Upper lobe of right lung (tissue), 1 donor: ENCODE measurements at regions not wholly inside any gene's neighbourhood (a gene's known extent, or its start where the extent isn't known, plus 50 kb on each side); places are given as distances from the start of the nearest gene placed in this dataset.
A peak's percentile ranks its signal among the peaks of the same experiment; 100 is the strongest.

Experiments
- ATAC-seq: fragments of 200-7000 bp; cut with Tn5 transposase; one replicate; pipeline ENCODE4 v1.9.1; 2020; ENCODE audit warnings: mild to moderate bottlenecking, moderate library complexity
- DNase-seq: peaks from one replicate; pipeline ENCODE4 v3.0.0-alpha.2; 2020
- H3K27ac ChIP-seq: fragments of 200-600 bp; one replicate; pipeline ENCODE4 v1.8.0; 2022
- H3K27me3 ChIP-seq: fragments of 200-600 bp; one replicate; pipeline ENCODE4 v1.8.0; 2022; ENCODE audit warnings: mild to moderate bottlenecking
- H3K36me3 ChIP-seq: fragments of 200-600 bp; one replicate; pipeline ENCODE4 v1.8.0; 2022
- H3K4me1 ChIP-seq: fragments of 200-600 bp; one replicate; pipeline ENCODE4 v1.8.0; 2022
- H3K4me3 ChIP-seq: fragments of 200-600 bp; one replicate; pipeline ENCODE4 v1.8.0; 2022; ENCODE audit warnings: mild to moderate bottlenecking
- H3K9me3 ChIP-seq: fragments of 200-600 bp; one replicate; pipeline ENCODE4 v1.8.0; 2022
- CTCF ChIP-seq: fragments of 200-600 bp; IDR thresholded peaks from one replicate; pipeline ENCODE4 v1.8.0; 2022; ENCODE audit warnings: antibody characterized with exemption
- intact Hi-C: fragments of 100-400 bp; cut with DNase I; formaldehyde crosslinking; loops from one replicate; pipeline ENCODE4 v1.11.0; 2022
- donor health status: DM: no; HTN: yes; CAD: no; lungs with severe emphysema.

GRCh38 chr1:221611656-221612046 is 130.2 kb downstream of the DUSP10 start:
- DNase-seq = no peak
- Histone ChIP-seq H3K27ac (peak overlapping the region; percentile 19), H3K27me3 (no peaks in the 10 kb centered on the region), H3K36me3 (no peaks in the 10 kb centered on the region), H3K4me3 (no peak overlapping the region), H3K4me1 (no peaks in the 10 kb centered on the region), H3K9me3 (no peaks in the 10 kb centered on the region)
- intact Hi-C loops = no loop called here
- no peak for TF ChIP-seq CTCF
- no peak for ATAC-seq

- intact Hi-C loops = no loop called here
- TF ChIP-seq CTCF = no peak
- Histone ChIP-seq H3K27me3 (no peaks in the 10 kb centered on the region), H3K4me1 (no peaks in the 10 kb centered on the region), H3K9me3 (no peaks in the 10 kb centered on the region), H3K4me3 (no peak overlapping the region), H3K27ac (peak overlapping the region; percentile 19), H3K36me3 (no peaks in the 10 kb centered on the region)
- DNase-seq (no peak), ATAC-seq (peak; percentile 68)
Observed at GRCh38 chr1:221612047-221612777, 129.7 kb downstream of the DUSP10 start.

- no peaks in the 10 kb centered on the region for H3K27me3 ChIP-seq
- no peak overlapping the region for H3K27ac ChIP-seq
- intact Hi-C loops = loop anchor here (5.0 kb wide), 1 partner anchor 133 kb away; no protein-coding TSS in a partner anchor
- H3K4me1 ChIP-seq = no peaks in the 10 kb centered on the region
- no peak for TF ChIP-seq CTCF
- DNase-seq (no peak), ATAC-seq (no peak)
- H3K36me3 ChIP-seq = no peaks in the 10 kb centered on the region
- no peaks in the 10 kb centered on the region for H3K9me3 ChIP-seq
- no peak overlapping the region for H3K4me3 ChIP-seq
Observed at GRCh38 chr1:221620437-221621384, 121.2 kb downstream of the DUSP10 start.

- Histone ChIP-seq H3K27ac (no peak overlapping the region), H3K27me3 (no peaks in the 10 kb centered on the region), H3K4me3 (no peak overlapping the region), H3K9me3 (no peaks in the 10 kb centered on the region), H3K4me1 (no peaks in the 10 kb centered on the region), H3K36me3 (no peaks in the 10 kb centered on the region)
- ATAC-seq = no peak
- no peak for DNase-seq
- intact Hi-C loops = loop anchor here (5.0 kb wide), 1 partner anchor 134 kb away; no protein-coding TSS in a partner anchor
- TF ChIP-seq CTCF = no peak
Observed at GRCh38 chr1:221621683-221622082, 120.2 kb downstream of the DUSP10 start.

DNA sequence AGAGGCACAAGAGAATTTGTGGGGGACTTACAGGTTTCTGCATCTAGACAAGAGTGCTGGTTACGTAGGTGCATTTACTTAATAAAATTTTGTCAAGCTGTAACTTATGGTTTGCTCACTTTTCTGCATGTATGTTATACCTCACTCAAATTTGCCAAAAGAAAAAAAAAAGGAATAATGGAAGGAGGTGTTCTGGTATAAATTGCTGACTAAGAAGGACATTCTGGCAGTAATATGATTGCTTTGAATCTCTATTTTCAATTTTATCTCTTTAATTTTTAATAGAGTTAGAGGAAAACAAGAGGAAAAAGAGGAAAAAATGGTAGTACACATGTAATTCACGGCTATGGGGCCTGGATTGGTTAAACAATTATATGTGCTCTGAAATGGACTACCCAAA is 119.5 kb downstream of the DUSP10 start:
- no peak for TF ChIP-seq CTCF
- H3K4me1 ChIP-seq = no peaks in the 10 kb centered on the region
- H3K27ac ChIP-seq = no peak overlapping the region
- H3K4me3 ChIP-seq = no peak overlapping the region
- ATAC-seq (no peak), DNase-seq (no peak)
- no peaks in the 10 kb centered on the region for H3K36me3 ChIP-seq
- intact Hi-C loops = loop anchor here (5.0 kb wide), 1 partner anchor 135 kb away; no protein-coding TSS in a partner anchor
- H3K27me3 ChIP-seq = no peaks in the 10 kb centered on the region
- no peaks in the 10 kb centered on the region for H3K9me3 ChIP-seq
